GM12891 (cell line): ENCODE measurements at regions not wholly inside any gene's neighbourhood (a gene's known extent, or its start where the extent isn't known, plus 50 kb on each side); places are given as distances from the start of the nearest gene placed in this dataset.

Experiments used
- PAX5 ChIP-seq: IDR thresholded peaks from 2 replicates; pipeline ENCODE4 v1.6.1; 2011; ENCODE audit warnings: low read length, moderate library complexity, mild to moderate bottlenecking; ENCODE audit not compliant: insufficient read depth, severe bottlenecking
- POLR2A ChIP-seq: IDR thresholded peaks from 2 replicates; pipeline ENCODE4 v1.6.1; 2011; ENCODE audit warnings: low read depth, low read length, control low read depth
- POLR2AphosphoS5 ChIP-seq: IDR thresholded peaks from 2 replicates; pipeline ENCODE4 v1.6.1; 2011; ENCODE audit warnings: low read depth, low read length, control low read depth
- SPI1 ChIP-seq: IDR thresholded peaks from 2 replicates; pipeline ENCODE4 v1.6.1; 2011; ENCODE audit warnings: low read depth, low read length, control low read depth
- TAF1 ChIP-seq: IDR thresholded peaks from 2 replicates; pipeline ENCODE4 v1.6.1; 2011; ENCODE audit warnings: low read depth, low read length, control low read depth

DNA sequence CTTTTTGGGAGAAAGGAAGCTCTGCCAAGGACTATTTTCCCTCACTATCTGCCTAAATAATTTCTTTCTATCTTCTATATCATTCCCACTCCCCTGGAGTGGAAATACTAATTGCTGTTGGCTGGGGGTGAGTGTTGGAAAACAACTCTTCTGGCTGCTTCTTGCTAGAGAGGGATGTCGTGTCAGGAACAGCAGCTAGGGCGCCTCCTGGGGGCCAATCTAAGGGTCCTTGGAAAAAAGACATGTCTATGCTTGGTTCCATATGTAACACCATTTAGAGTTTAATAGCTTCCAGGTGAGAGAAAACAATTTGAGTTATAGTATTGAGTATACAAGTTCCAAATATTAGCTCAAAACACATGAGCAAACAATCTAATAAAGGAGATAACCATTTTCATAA is 111.3 kb downstream of the MAGEE1 start:
- no peak for TF ChIP-seq POLR2A
- no peak for TF ChIP-seq SPI1
- TF ChIP-seq POLR2AphosphoS5 = no peak
- no peak for TF ChIP-seq PAX5
- no peak for TF ChIP-seq TAF1
